Type B pancreatic cell (in vitro differentiated cells): ENCODE measurements at regions not wholly inside any gene's neighbourhood (a gene's known extent, or its start where the extent isn't known, plus 50 kb on each side); places are given as distances from the start of the nearest gene placed in this dataset.

Experiments
- DNase-seq: peaks from one replicate; pipeline ENCODE4 v3.0.0; 2021; ENCODE audit warnings: mixed read lengths; ENCODE audit not compliant: unreplicated experiment; ENCODE audit errors: extremely low spot score
- H3K27ac Mint-ChIP-seq: 2 replicates; pipeline ENCODE4 v1.8.0; 2021; ENCODE audit warnings: mild to moderate bottlenecking, mixed read lengths
- H3K27me3 Mint-ChIP-seq: 2 replicates; pipeline ENCODE4 v1.8.0; 2021; ENCODE audit warnings: mixed read lengths
- H3K36me3 Mint-ChIP-seq: 2 replicates; pipeline ENCODE4 v1.8.0; 2021; ENCODE audit warnings: mixed read lengths
- H3K4me1 Mint-ChIP-seq: one replicate; pipeline ENCODE4 v1.8.0; 2021; ENCODE audit warnings: mixed read lengths; ENCODE audit not compliant: unreplicated experiment
- H3K4me3 Mint-ChIP-seq: 2 replicates; pipeline ENCODE4 v1.8.0; 2021; ENCODE audit warnings: mild to moderate bottlenecking, mixed read lengths
- H3K9me3 Mint-ChIP-seq: 2 replicates; pipeline ENCODE4 v1.8.0; 2021; ENCODE audit warnings: mixed read lengths
- TF ChIP-seq, protein P1 (sequence below): fragments of 200-600 bp; sonication (generic); conservative IDR thresholded peaks from 2 replicates; pipeline ENCODE4 v1.5.0; 2021; ENCODE audit warnings: antibody characterized with exemption, mild to moderate bottlenecking

DNA sequence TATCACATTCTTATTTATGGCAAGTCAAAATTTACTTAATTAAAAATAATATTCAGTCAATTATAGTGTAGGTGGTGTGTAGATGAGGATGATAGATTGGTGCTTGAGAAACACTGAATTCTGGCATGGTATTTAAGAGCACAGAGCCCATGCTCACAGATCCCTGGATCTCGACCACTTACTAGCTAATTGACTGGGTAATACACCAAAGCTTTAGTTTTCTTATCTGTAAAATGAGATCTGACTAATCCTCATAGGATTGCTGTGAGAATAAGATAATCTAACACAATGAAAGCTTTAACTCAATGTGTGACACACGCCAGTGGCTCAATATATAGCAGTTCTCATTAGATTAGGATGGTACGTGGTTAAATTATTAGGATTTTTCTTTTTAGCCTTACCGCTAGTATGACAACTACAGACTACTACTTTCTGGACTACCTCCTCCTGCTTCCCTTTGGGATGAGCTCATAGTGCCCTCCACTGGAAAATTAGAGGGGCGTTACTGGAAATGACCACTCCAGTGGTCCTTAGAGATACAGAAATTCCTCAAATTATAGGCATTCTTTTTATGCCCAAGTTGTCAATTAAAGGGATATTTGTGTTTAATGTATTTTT lies 482.8 kb upstream of the TBX3 start:
- Mint-ChIP-seq H3K27me3 (no peaks in the 10 kb centered on the region), H3K4me1 (peaks cover 6% of the 10 kb centered on the region), H3K36me3 (no peaks in the 10 kb centered on the region), H3K27ac (no peak overlapping the region), H3K4me3 (no peak overlapping the region), H3K9me3 (no peaks in the 10 kb centered on the region)
- TF ChIP-seq, protein P1, sequence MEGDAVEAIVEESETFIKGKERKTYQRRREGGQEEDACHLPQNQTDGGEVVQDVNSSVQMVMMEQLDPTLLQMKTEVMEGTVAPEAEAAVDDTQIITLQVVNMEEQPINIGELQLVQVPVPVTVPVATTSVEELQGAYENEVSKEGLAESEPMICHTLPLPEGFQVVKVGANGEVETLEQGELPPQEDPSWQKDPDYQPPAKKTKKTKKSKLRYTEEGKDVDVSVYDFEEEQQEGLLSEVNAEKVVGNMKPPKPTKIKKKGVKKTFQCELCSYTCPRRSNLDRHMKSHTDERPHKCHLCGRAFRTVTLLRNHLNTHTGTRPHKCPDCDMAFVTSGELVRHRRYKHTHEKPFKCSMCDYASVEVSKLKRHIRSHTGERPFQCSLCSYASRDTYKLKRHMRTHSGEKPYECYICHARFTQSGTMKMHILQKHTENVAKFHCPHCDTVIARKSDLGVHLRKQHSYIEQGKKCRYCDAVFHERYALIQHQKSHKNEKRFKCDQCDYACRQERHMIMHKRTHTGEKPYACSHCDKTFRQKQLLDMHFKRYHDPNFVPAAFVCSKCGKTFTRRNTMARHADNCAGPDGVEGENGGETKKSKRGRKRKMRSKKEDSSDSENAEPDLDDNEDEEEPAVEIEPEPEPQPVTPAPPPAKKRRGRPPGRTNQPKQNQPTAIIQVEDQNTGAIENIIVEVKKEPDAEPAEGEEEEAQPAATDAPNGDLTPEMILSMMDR, result no peak
- no peak for DNase-seq

DNA sequence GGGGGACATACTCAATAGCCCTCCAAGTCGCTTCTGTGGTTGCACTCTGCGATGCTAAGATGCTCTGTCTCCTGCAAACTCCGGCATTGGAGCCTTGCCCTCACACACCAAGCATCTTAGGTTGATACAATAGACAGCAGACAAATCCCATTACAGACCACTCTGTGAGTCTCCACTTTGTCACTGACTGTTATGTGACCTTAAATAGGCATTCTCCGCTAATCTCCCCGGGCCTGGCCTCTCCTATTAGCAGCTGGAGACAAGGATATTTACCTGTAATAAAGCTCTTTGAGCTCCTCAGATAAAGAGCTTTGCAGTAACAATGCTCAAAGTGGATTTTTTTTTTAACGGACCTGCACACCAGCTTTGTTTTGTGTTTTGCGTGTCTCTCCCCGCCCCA lies 479.7 kb upstream of the TBX3 start:
- no peak overlapping the region for H3K4me3 Mint-ChIP-seq
- peaks cover 28% of the 10 kb centered on the region for H3K4me1 Mint-ChIP-seq
- TF ChIP-seq, protein P1, result no peak
- H3K9me3 Mint-ChIP-seq, result no peaks in the 10 kb centered on the region
- DNase-seq, result no peak
- no peaks in the 10 kb centered on the region for H3K27me3 Mint-ChIP-seq
- H3K27ac Mint-ChIP-seq, result no peak overlapping the region
- H3K36me3 Mint-ChIP-seq, result no peaks in the 10 kb centered on the region

DNA sequence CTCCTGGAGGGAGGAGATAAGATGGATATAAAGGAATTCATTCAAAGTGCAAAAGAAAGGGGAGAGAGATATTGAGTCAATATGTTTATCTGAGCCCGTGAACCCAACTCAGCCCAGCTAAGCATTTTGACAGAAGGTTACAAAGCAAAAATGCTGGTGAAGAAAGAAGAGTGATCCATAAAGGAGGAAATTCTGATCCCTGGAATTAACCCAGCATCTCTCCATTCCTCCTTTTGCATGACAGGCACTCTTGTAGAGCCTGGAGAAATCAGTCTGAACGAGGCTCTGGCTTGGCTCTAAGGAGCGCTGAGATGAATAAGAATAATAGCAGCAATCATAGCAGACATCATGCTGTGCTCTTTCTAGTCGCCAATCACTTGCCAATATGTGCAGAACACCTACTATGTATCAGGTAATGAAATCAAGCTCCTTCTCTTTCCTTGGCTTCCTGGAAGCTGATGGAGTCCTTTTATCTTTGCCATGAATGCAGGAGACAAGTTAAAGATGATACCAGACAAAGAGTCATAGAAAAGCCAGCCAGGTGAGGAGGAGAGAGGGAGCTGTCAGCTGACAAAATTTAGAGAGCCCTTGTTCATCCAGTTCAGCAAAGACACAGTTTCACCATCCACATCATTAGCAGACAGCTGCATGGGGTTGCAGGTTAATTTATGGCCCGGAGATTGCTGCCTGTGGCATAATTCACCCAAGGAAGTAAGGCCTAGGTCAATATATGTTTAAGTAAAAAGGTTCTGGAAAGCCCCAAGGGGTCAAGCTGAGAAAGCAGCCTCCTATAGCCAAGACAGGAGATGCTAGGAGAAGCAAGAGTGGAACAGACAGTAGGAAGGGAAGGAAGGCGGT lies 476.5 kb upstream of the TBX3 start:
- no peak overlapping the region for H3K4me3 Mint-ChIP-seq
- TF ChIP-seq, protein P1, result no peak
- H3K9me3 Mint-ChIP-seq, result no peaks in the 10 kb centered on the region
- H3K36me3 Mint-ChIP-seq, result no peaks in the 10 kb centered on the region
- no peak for DNase-seq
- H3K27me3 Mint-ChIP-seq, result no peaks in the 10 kb centered on the region
- H3K4me1 Mint-ChIP-seq, result peaks cover 31% of the 10 kb centered on the region
- no peak overlapping the region for H3K27ac Mint-ChIP-seq

DNA sequence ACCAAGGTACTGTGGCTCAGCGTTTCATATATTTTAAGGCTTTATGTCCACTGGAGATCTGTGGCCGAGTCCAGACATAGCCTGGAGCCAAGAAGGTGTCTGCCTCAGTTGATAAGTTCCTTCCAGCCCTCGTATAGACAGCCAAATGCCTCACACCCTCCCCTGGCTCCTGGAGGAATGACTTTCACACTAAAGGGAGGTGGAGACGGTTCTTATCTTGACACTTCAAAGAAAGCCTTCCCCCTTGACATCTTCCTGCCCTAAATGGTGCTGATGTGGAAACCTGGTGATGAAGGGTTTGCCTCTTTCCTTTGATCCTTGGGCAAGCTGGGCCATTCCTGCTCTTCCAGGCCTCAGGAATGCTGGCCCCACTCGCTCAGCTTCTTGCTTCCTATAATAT lies 474.8 kb upstream of the TBX3 start:
- Mint-ChIP-seq H3K4me3 (no peak overlapping the region), H3K27me3 (no peaks in the 10 kb centered on the region), H3K36me3 (no peaks in the 10 kb centered on the region), H3K9me3 (no peaks in the 10 kb centered on the region), H3K27ac (no peak overlapping the region), H3K4me1 (peaks cover 28% of the 10 kb centered on the region)
- DNase-seq, result no peak
- TF ChIP-seq, protein P1, result no peak

DNA sequence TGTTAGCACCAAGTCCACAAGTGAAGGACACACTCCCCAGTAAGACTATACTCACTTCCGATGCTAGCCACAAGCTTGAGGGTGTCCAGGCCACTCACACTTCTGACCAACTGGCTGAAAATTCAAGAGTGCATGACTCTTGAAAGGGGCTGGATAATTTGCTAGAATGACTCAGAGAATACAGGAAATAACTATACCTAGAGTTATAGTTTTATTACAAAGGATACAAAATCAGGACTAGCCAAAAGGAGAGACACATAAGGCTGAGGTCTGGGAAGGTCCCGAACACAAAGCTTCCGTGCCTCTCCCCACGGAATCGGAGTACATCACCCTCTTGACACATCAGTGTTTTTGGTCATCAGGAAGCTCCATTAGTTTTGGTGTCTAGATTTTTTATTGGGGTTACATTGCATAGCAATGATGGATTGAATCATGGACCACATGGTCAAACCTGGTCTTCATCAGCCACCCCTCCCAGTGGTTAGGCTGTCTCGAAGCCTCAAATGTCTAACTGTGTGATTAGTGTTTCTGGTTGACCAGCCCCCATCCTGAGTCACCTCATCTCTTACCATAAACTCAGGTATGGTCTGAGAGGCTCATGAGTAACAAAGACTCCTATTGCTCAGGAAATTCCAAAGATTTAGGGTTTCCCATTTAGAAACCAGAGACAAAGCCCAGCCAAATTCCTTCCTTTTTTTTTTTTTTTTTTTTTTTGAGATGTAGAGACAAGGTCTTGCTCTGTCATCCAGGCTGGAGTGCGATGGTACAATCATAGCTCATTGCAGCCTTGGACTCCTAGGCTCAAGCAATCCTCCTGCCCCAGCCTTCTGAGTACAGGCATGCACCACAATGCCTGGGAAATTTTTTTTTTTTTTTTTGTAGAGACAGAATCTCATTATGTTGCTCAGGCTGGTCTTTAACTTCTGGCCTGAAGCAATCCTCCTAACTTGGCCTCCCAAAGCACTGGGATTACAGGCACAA lies 472.0 kb upstream of the TBX3 start:
- DNase-seq, result no peak
- Mint-ChIP-seq H3K27me3 (no peaks in the 10 kb centered on the region), H3K27ac (no peak overlapping the region), H3K9me3 (no peaks in the 10 kb centered on the region), H3K4me3 (no peak overlapping the region), H3K4me1 (peaks cover 25% of the 10 kb centered on the region), H3K36me3 (no peaks in the 10 kb centered on the region)
- TF ChIP-seq, protein P1, result no peak
